ENCODE measurements at regions not wholly inside any gene's neighbourhood (a gene's known extent, or its start where the extent isn't known, plus 50 kb on each side); places are given as distances from the start of the nearest gene placed in this dataset.

- TF ChIP-seq CTCF (IDR thresholded peaks at IDR 0.05; ENCODE audit: insufficient read depth, low read length, poor library complexity, severe bottlenecking) (no peak), EZH2phosphoT487 (conservative IDR thresholded peaks at IDR 0.05; ENCODE audit: low read length) (no peak)
Measured at GRCh38 chr1:199020904-199021303, 382.1 kb downstream of the PTPRC start.
